ENCODE measurements at regions not wholly inside any gene's neighbourhood (a gene's known extent, or its start where the extent isn't known, plus 50 kb on each side); places are given as distances from the start of the nearest gene placed in this dataset.

GRCh38 chr13:88622362-88622973 lies 951.3 kb downstream of the SLITRK5 start:
- intact Hi-C loops (cut with DNase I), result no loop called here
- TF ChIP-seq POLR2AphosphoS5 (IDR thresholded peaks at IDR 0.05; ENCODE audit: insufficient read depth in 1 of 2, low read depth in 1 of 2) (no peak), CTCF (IDR thresholded peaks at IDR 0.05) (no peak), POLR2A (IDR thresholded peaks at IDR 0.05) (no peak)
- Histone ChIP-seq H3K27ac (no peak overlapping the region), H3K4me3 (no peak overlapping the region), H3K36me3 (no peaks in the 10 kb centered on the region), H3K4me1 (no peaks in the 10 kb centered on the region), H3K9me3 (no peaks in the 10 kb centered on the region), H3K27me3 (no peaks in the 10 kb centered on the region)
- DNase-seq (ENCODE audit: extremely low spot score in 2 of 2), result no peak

- intact Hi-C loops (cut with DNase I), result no loop called here
- no peaks in the 10 kb centered on the region for H3K27me3 ChIP-seq
- H3K36me3 ChIP-seq, result no peaks in the 10 kb centered on the region
- TF ChIP-seq POLR2A (IDR thresholded peaks at IDR 0.05) (no peak), CTCF (IDR thresholded peaks at IDR 0.05) (no peak), POLR2AphosphoS5 (IDR thresholded peaks at IDR 0.05; ENCODE audit: insufficient read depth in 1 of 2, low read depth in 1 of 2) (no peak)
- no peak for DNase-seq (ENCODE audit: extremely low spot score in 2 of 2)
- H3K4me1 ChIP-seq, result no peaks in the 10 kb centered on the region
- H3K27ac ChIP-seq, result no peak overlapping the region
- H3K9me3 ChIP-seq, result no peaks in the 10 kb centered on the region
- H3K4me3 ChIP-seq, result no peak overlapping the region
Measured at GRCh38 chr13:88623150-88623549, 952.0 kb downstream of the SLITRK5 start.

- Histone ChIP-seq H3K9me3 (no peaks in the 10 kb centered on the region), H3K4me1 (no peaks in the 10 kb centered on the region), H3K36me3 (no peaks in the 10 kb centered on the region), H3K27ac (no peak overlapping the region), H3K27me3 (no peaks in the 10 kb centered on the region), H3K4me3 (no peak overlapping the region)
- no peak for DNase-seq (ENCODE audit: extremely low spot score in 2 of 2)
- intact Hi-C loops (cut with DNase I), result no loop called here
- no peak for TF ChIP-seq CTCF (IDR thresholded peaks at IDR 0.05)
- TF ChIP-seq POLR2AphosphoS5 (IDR thresholded peaks at IDR 0.05; ENCODE audit: insufficient read depth in 1 of 2, low read depth in 1 of 2), result no peak
- TF ChIP-seq POLR2A (IDR thresholded peaks at IDR 0.05), result no peak
Measured at GRCh38 chr13:88627071-88627470, 955.9 kb downstream of the SLITRK5 start.

GRCh38 chr13:88628882-88629281 lies 957.7 kb downstream of the SLITRK5 start:
- no peak for DNase-seq (ENCODE audit: extremely low spot score in 2 of 2)
- H3K9me3 ChIP-seq, result no peaks in the 10 kb centered on the region
- intact Hi-C loops (cut with DNase I), result no loop called here
- H3K4me1 ChIP-seq, result no peaks in the 10 kb centered on the region
- TF ChIP-seq CTCF (IDR thresholded peaks at IDR 0.05) (no peak), POLR2AphosphoS5 (IDR thresholded peaks at IDR 0.05; ENCODE audit: insufficient read depth in 1 of 2, low read depth in 1 of 2) (no peak), POLR2A (IDR thresholded peaks at IDR 0.05) (no peak)
- H3K4me3 ChIP-seq, result no peak overlapping the region
- H3K36me3 ChIP-seq, result no peaks in the 10 kb centered on the region
- no peak overlapping the region for H3K27ac ChIP-seq
- H3K27me3 ChIP-seq, result no peaks in the 10 kb centered on the region

- Histone ChIP-seq H3K9me3 (no peaks in the 10 kb centered on the region), H3K36me3 (no peaks in the 10 kb centered on the region), H3K27ac (no peak overlapping the region), H3K4me1 (no peaks in the 10 kb centered on the region), H3K27me3 (no peaks in the 10 kb centered on the region), H3K4me3 (no peak overlapping the region)
- intact Hi-C loops (cut with DNase I), result no loop called here
- no peak for DNase-seq (ENCODE audit: extremely low spot score in 2 of 2)
- TF ChIP-seq POLR2AphosphoS5 (IDR thresholded peaks at IDR 0.05; ENCODE audit: insufficient read depth in 1 of 2, low read depth in 1 of 2) (no peak), POLR2A (IDR thresholded peaks at IDR 0.05) (no peak), CTCF (IDR thresholded peaks at IDR 0.05) (no peak)
Measured at GRCh38 chr13:88637935-88638334, 966.8 kb downstream of the SLITRK5 start.

Measured in vagina (tissue), 2 donors.